Stimulated activated CD4-positive, alpha-beta T cell treated with anti-CD3 and anti-CD28 coated beads, Interleukin-1b, Interleukin-23, amount 100 ng/mL, for 48 hours (primary cell): ENCODE measurements at regions not wholly inside any gene's neighbourhood (a gene's known extent, or its start where the extent isn't known, plus 50 kb on each side); places are given as distances from the start of the nearest gene placed in this dataset.

Source experiments
- DNase-seq: peaks from one replicate; pipeline ENCODE4 v3.0.0-alpha.2; 2020

GRCh38 chr12:58202933-58203718 is 261.8 kb downstream of the ATP23 start:
- DNase-seq = no peak

- DNase-seq = no peak
Observed at GRCh38 chr12:58204071-58204470, 262.7 kb downstream of the ATP23 start.

- no peak for DNase-seq
Observed at GRCh38 chr12:58206876-58207275, 265.5 kb downstream of the ATP23 start.

GRCh38 chr12:58211211-58211610 is 269.8 kb downstream of the ATP23 start:
- no peak for DNase-seq

- no peak for DNase-seq
Observed at GRCh38 chr12:58217130-58217529, 275.8 kb downstream of the ATP23 start.

- DNase-seq = no peak
Observed at GRCh38 chr12:58224536-58225105, 283.3 kb downstream of the ATP23 start.

GRCh38 chr12:58225203-58225877 is 284.0 kb downstream of the ATP23 start:
- DNase-seq = no peak

- no peak for DNase-seq
Observed at GRCh38 chr12:58233886-58234285, 292.5 kb downstream of the ATP23 start.

- no peak for DNase-seq
Observed at GRCh38 chr12:58238411-58238810, 297.0 kb downstream of the ATP23 start.

GRCh38 chr12:58241099-58241498 is 299.7 kb downstream of the ATP23 start:
- no peak for DNase-seq

GRCh38 chr12:58242796-58243630 is 301.6 kb downstream of the ATP23 start:
- no peak for DNase-seq

- DNase-seq = no peak
Observed at GRCh38 chr12:58247633-58248032, 306.3 kb downstream of the ATP23 start.

- no peak for DNase-seq
Observed at GRCh38 chr12:58248599-58248998, 307.2 kb downstream of the ATP23 start.

- no peak for DNase-seq
Observed at GRCh38 chr12:58249610-58250009, 308.2 kb downstream of the ATP23 start.

- DNase-seq = no peak
Observed at GRCh38 chr12:58250077-58250476, 308.7 kb downstream of the ATP23 start.

GRCh38 chr12:58252914-58253313 is 311.5 kb downstream of the ATP23 start:
- no peak for DNase-seq

GRCh38 chr12:58253663-58254062 is 312.3 kb downstream of the ATP23 start:
- no peak for DNase-seq

GRCh38 chr12:58254463-58255100 is 313.2 kb downstream of the ATP23 start:
- no peak for DNase-seq

- DNase-seq = no peak
Observed at GRCh38 chr12:58262796-58263195, 321.4 kb downstream of the ATP23 start.

- no peak for DNase-seq
Observed at GRCh38 chr12:58263816-58264215, 322.4 kb downstream of the ATP23 start.

GRCh38 chr12:58268069-58268468 is 326.7 kb downstream of the ATP23 start:
- DNase-seq = no peak

- no peak for DNase-seq
Observed at GRCh38 chr12:58269476-58269875, 328.1 kb downstream of the ATP23 start.
